HepG2 (cell line): ENCODE measurements at regions not wholly inside any gene's neighbourhood (a gene's known extent, or its start where the extent isn't known, plus 50 kb on each side); places are given as distances from the start of the nearest gene placed in this dataset.

Experiments
- ATAC-seq: fragments of 200-7000 bp; cut with Tn5 transposase; 3 replicates; pipeline ENCODE4 v1.9.1; 2020; ENCODE audit warnings: mild to moderate bottlenecking, moderate library complexity
- BruUV-seq: library from RNA; stranded (reverse); fragments of 400-500 nt; replicated peaks from 2 replicates; lab custom pipeline; 2021; lab: Mats Ljungman, UMichigan
- CTCF ChIA-PET: fragments of 300-600 bp; formaldehyde crosslinking; extraction: SDS; loops from one replicate; lab custom pipeline; 2021; ENCODE audit warnings: low total read pairs, inconsistent platforms, low intra/inter-chr PET ratio; lab: Yijun Ruan, JAX
- POLR2A ChIA-PET: fragments of 350-600 bp; sonication (Branson Sonifier 250); formaldehyde crosslinking; loops from one replicate; lab custom pipeline; 2020; ENCODE audit warnings: antibody characterized with exemption, inconsistent platforms; lab: Yijun Ruan, JAX
- DNase-seq: peaks from one replicate; pipeline ENCODE4 v3.0.0-alpha.2; 2015; ENCODE audit warnings: low spot score
- FAIRE-seq: peaks from 3 replicates; lab custom pipeline; 2011; peaks lifted over from hg19 to GRCh38; lab: Jason Lieb, UNC
- H2AFZ ChIP-seq: one replicate; pipeline ENCODE4 v1.6.1; 2011; ENCODE audit warnings: low read length, inconsistent platforms
- H3K27ac ChIP-seq: fragments of 300-600 bp; 3 replicates; pipeline ENCODE4 v1.8.0; 2011; ENCODE audit warnings: mixed run types, mild to moderate bottlenecking, mixed read lengths, low read length, inconsistent platforms; ENCODE audit not compliant: insufficient read depth; ENCODE audit errors: extremely low read length
- H3K27me3 ChIP-seq, 2 experiments: fragments of 200-600 bp in 1 of 2; 2 replicates in 1 of 2; 3 replicates in 1 of 2; pipeline versions ENCODE4 v1.6.0 to v1.8.0; 2011; ENCODE audit warnings: low read length in 2 of 2, mild to moderate bottlenecking in 2 of 2, moderate library complexity in 2 of 2, inconsistent platforms in 1 of 2; ENCODE audit not compliant: insufficient read depth in 2 of 2, control insufficient read depth in 1 of 2
- H3K36me3 ChIP-seq, 2 experiments: fragments of 200-600 bp in 1 of 2; replicated peaks in 1 of 2; 2 replicates in 1 of 2; 3 replicates in 1 of 2; pipeline versions ENCODE4 v1.5.1 to v1.8.0; 2011; ENCODE audit warnings: low read length in 2 of 2, inconsistent platforms in 1 of 2; ENCODE audit not compliant: insufficient read depth in 2 of 2, control insufficient read depth in 1 of 2
- H3K4me1 ChIP-seq: 2 replicates; pipeline ENCODE4 v1.5.1; 2012; ENCODE audit warnings: low read length, inconsistent platforms; ENCODE audit not compliant: insufficient read depth
- H3K4me2 ChIP-seq: 2 replicates; pipeline ENCODE4 v1.6.0; 2011; ENCODE audit warnings: low read depth, low read length, inconsistent platforms
- H3K4me3 ChIP-seq, 3 experiments: fragments of 200-600 bp in 1 of 3; sonication (generic), shearing (Covaris generic) in 1 of 3; replicated peaks in 1 of 3; 2 replicates each; pipeline ENCODE4 v1.5.1; 2011 to 2016; ENCODE audit warnings: low read length in 3 of 3, inconsistent platforms in 2 of 3, low read depth in 2 of 3, mild to moderate bottlenecking in 2 of 3, control low read depth in 1 of 3, mixed read lengths in 1 of 3; ENCODE audit not compliant: insufficient read depth in 1 of 3
- H3K79me2 ChIP-seq: one replicate; pipeline ENCODE4 v1.6.1; 2011; ENCODE audit warnings: low read length, inconsistent platforms; ENCODE audit not compliant: insufficient read depth
- H3K9ac ChIP-seq: 2 replicates; pipeline ENCODE4 v1.6.0; 2011; ENCODE audit warnings: mild to moderate bottlenecking, low read depth, low read length, inconsistent platforms; ENCODE audit not compliant: insufficient read depth
- H3K9me3 ChIP-seq: 2 replicates; pipeline ENCODE4 v1.5.1; 2012; ENCODE audit warnings: mild to moderate bottlenecking, low read length
- H4K20me1 ChIP-seq: 2 replicates; pipeline ENCODE4 v1.6.0; 2011; ENCODE audit warnings: inconsistent platforms, mild to moderate bottlenecking, low read length, moderate library complexity; ENCODE audit not compliant: insufficient read depth
- AFF4 ChIP-seq: sonication (generic); formaldehyde crosslinking; IDR thresholded peaks from 2 replicates; pipeline ENCODE4 v1.4.0; 2020; ENCODE audit warnings: missing genetic modification reagents
- FOSL2 ChIP-seq: sonication (generic); formaldehyde crosslinking; IDR thresholded peaks from 2 replicates; pipeline ENCODE4 v1.4.0; 2020; ENCODE audit warnings: missing genetic modification reagents
- KLF11 ChIP-seq: IDR thresholded peaks from 2 replicates; pipeline ENCODE4 v1.6.1; 2016; ENCODE audit warnings: missing compliant biosample characterization
- REXO4 ChIP-seq: sonication (generic); formaldehyde crosslinking; IDR thresholded peaks from 2 replicates; pipeline ENCODE4 v1.8.0; 2022; ENCODE audit warnings: missing genetic modification reagents, mild to moderate bottlenecking, borderline replicate concordance
- SALL1 ChIP-seq: sonication (generic); formaldehyde crosslinking; IDR thresholded peaks from 2 replicates; pipeline ENCODE4 v1.8.0; 2022; ENCODE audit warnings: mild to moderate bottlenecking, missing genetic modification reagents
- SOX13 ChIP-seq, 3 experiments: fragments of 450-650 bp in 1 of 3; sonication (generic) in 1 of 3; formaldehyde crosslinking in 1 of 3; IDR thresholded peaks in 2 of 3; conservative IDR thresholded peaks in 1 of 3; 2 replicates each; pipeline versions ENCODE4 v1.5.0 to v1.6.1; 2016 to 2020; ENCODE audit warnings: antibody characterized with exemption in 1 of 3, mild to moderate bottlenecking in 1 of 3, missing compliant biosample characterization in 1 of 3, missing genetic modification reagents in 1 of 3, moderate library complexity in 1 of 3
- SOX5 ChIP-seq: IDR thresholded peaks from 2 replicates; pipeline ENCODE4 v1.6.1; 2016; ENCODE audit warnings: borderline replicate concordance
- SOX6 ChIP-seq, 2 experiments: fragments of 450-650 bp in 1 of 2; sonication (generic) in 1 of 2; formaldehyde crosslinking in 1 of 2; IDR thresholded peaks; 2 replicates each; pipeline versions ENCODE4 v1.4.0 to v1.6.1; 2017 to 2020; ENCODE audit warnings: antibody characterized with exemption in 1 of 2, mild to moderate bottlenecking in 1 of 2, missing genetic modification reagents in 1 of 2
- ZBTB4 ChIP-seq: sonication (generic); formaldehyde crosslinking; IDR thresholded peaks from 2 replicates; pipeline ENCODE4 v1.4.0; 2020; ENCODE audit warnings: missing genetic modification reagents, mild to moderate bottlenecking, borderline replicate concordance
- ZNF367 ChIP-seq: sonication (generic); formaldehyde crosslinking; IDR thresholded peaks from 2 replicates; pipeline ENCODE4 v1.4.0; 2020; ENCODE audit warnings: missing genetic modification reagents, borderline replicate concordance
- ZNF7 ChIP-seq: IDR thresholded peaks from 2 replicates; pipeline ENCODE4 v1.6.1; 2016; ENCODE audit warnings: missing biosample characterization, missing genetic modification reagents
- WGBS: methylation state at CpG from one replicate; pipeline ENCODE4 v1.1.6; 2017; ENCODE audit warnings: low lambda C conversion rate; 5-methylcytosine and 5-hydroxymethylcytosine counted together
- in situ Hi-C: cut with HindIII; loops from 2 replicates; pipeline ENCODE4 v1.10.0; 2017; ENCODE audit warnings: low pct_unique_long_range_greater_than_20kb; ENCODE audit not compliant: extremely low pct_ligation_motif_present
- intact Hi-C: fragments of 100-400 bp; cut with micrococcal nuclease; formaldehyde crosslinking; loops from one replicate; pipeline ENCODE4 v1.10.0; 2022; ENCODE audit not compliant: unreplicated experiment

DNA sequence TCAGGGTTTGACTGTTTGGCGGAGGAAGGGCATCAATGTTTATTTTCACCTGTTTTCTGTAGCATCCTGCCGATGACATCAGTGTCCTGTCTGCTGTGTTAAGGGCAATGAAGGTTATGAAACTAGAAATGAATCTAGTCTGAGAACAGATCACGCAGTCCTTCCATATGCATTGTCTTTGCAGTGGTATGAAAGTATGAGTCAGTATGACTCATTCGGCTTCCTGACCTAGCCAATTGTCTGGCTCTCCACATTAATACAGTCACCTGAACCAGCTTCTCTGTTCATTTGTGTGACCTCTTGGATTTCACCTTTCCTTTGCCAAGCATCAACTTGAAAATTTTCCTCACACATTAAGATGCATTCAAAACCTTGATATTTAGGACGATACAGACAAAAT is 353.8 kb downstream of the RND3 start:
- Histone ChIP-seq H3K4me2 (no peak overlapping the region), H3K79me2 (no peaks in the 10 kb centered on the region), H2AFZ (no peak overlapping the region), H4K20me1 (no peaks in the 10 kb centered on the region), H3K4me3 (no peak overlapping the region), H3K9ac (no peak overlapping the region), H3K36me3 (no peaks in the 10 kb centered on the region), H3K27ac (no peak overlapping the region), H3K27me3 (no peaks in the 10 kb centered on the region), H3K9me3 (peaks cover 29% of the 10 kb centered on the region), H3K4me1 (no peaks in the 10 kb centered on the region)
- 21% methylated on average over 5 of the region's 5 CpGs for WGBS
- no TSS peak for BruUV-seq
- DNase-seq: peak; percentile 56
- POLR2A ChIA-PET: no interaction called here
- in situ Hi-C loops (no loop called here), intact Hi-C loops (no loop called here)
- peak; percentile 51 for ATAC-seq
- FAIRE-seq: no peak
- TF ChIP-seq ZNF367 (CRISPR knock-in tag) (no peak), KLF11 (CRISPR knock-in tag) (no peak), SOX5 (CRISPR knock-in tag) (peak; percentile 59; the same call in 1 of the 2 replicates), ZBTB4 (CRISPR knock-in tag) (no peak), SALL1 (CRISPR knock-in tag) (no peak), SOX6 (IDR thresholded peaks at IDR 0.05) (no peak), SOX6 (CRISPR knock-in tag; IDR thresholded peaks at IDR 0.05) (peak; percentile 24; the same call in 1 of the 2 replicates), REXO4 (CRISPR knock-in tag) (no peak), ZNF7 (peak; percentile 61; the same call in 1 of the 2 replicates), FOSL2 (CRISPR knock-in tag) (peak; percentile 91), SOX13 (IDR thresholded peaks at IDR 0.05) (no peak), SOX13 (CRISPR knock-in tag; conservative IDR thresholded peaks at IDR 0.05 in 1 of 2, IDR thresholded peaks at IDR 0.05 in 1 of 2) (peak in 1 of 2 experiments; percentile 21; a peak in 1 of 4 replicates), AFF4 (CRISPR knock-in tag) (no peak)
- CTCF ChIA-PET: no interaction called here
